ENCODE measurements at regions not wholly inside any gene's neighbourhood (a gene's known extent, or its start where the extent isn't known, plus 50 kb on each side); places are given as distances from the start of the nearest gene placed in this dataset.

DNA sequence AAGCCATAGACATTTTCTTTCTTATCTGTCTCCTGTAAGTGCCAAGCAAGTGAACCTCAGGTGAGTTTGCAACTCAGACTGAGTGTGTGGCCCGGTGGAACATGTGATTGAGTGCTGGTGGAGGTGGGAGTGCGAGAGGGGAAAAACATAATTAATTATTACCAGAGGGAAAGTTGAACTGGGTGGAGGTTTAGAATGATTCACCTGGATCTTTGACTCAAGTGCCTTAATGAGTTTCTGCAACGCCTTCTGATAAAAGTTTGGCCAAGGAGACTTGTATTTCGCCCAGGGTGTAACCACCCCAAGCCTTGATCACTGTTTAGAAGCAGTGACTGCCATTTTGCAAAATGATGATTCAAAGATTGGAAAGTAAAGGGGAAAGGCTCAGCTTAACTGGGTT, 513.9 kb downstream of the GATA3 start:
- TF ChIP-seq Cebpa-rat (IDR thresholded peaks at IDR 0.05), result no peak
- Histone ChIP-seq H4K20me1 (no peaks in the 10 kb centered on the region), H3K4me1 (no peaks in the 10 kb centered on the region), H3K9ac (no peak overlapping the region), H3K4me2 (no peak overlapping the region), H3K9me3 (no peaks in the 10 kb centered on the region), H3K36me3 (no peaks in the 10 kb centered on the region), H3K27ac (no peak overlapping the region), H3K4me3 (no peak overlapping the region), H3K27me3 (no peaks in the 10 kb centered on the region)

DNA sequence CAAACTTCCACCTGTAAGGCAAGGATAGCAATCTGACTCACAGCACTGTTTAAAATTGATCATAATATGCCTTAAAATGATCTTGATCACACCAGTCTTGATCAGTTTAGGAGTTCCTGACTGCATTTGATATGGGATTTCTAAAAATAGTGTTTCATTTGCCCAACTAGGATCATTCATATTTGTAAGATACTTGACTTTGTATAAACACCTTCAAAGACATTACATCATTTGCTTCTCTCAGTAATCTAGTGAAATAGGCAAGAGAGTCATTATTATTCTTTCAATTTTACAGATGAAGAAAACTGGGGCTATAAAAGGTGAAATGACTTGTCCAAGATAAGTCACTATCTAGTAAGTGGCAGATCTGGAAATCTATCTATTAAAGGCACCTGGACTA, 521.1 kb downstream of the GATA3 start:
- Histone ChIP-seq H3K9me3 (no peaks in the 10 kb centered on the region), H3K4me1 (no peaks in the 10 kb centered on the region), H3K27me3 (no peaks in the 10 kb centered on the region), H3K36me3 (no peaks in the 10 kb centered on the region), H3K4me3 (no peak overlapping the region), H4K20me1 (no peaks in the 10 kb centered on the region), H3K4me2 (no peak overlapping the region), H3K9ac (no peak overlapping the region), H3K27ac (no peak overlapping the region)
- no peak for TF ChIP-seq Cebpa-rat (IDR thresholded peaks at IDR 0.05)

DNA sequence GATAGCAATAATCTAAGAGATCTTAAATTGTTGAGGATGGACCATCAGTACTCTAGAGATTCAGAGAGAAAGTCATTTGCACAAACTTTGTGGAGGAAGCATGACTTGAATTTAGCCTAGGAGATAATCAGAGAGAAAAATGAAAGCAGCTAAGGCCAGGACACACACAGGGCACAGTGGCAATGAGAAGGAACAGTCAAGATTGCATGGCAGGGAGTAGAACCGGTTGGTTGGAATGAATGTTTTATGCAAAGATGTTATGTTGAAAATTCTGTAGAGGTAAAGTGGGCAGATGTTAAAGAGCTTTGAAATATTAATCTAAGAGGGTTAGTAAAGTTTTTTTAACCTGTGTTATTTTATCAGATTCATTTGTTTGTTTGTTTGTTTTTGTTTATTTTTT, 521.8 kb downstream of the GATA3 start:
- Histone ChIP-seq H3K4me1 (no peaks in the 10 kb centered on the region), H3K9me3 (no peaks in the 10 kb centered on the region), H3K27ac (no peak overlapping the region), H3K9ac (no peak overlapping the region), H3K27me3 (no peaks in the 10 kb centered on the region), H4K20me1 (no peaks in the 10 kb centered on the region), H3K4me2 (no peak overlapping the region), H3K4me3 (no peak overlapping the region), H3K36me3 (no peaks in the 10 kb centered on the region)
- no peak for TF ChIP-seq Cebpa-rat (IDR thresholded peaks at IDR 0.05)

DNA sequence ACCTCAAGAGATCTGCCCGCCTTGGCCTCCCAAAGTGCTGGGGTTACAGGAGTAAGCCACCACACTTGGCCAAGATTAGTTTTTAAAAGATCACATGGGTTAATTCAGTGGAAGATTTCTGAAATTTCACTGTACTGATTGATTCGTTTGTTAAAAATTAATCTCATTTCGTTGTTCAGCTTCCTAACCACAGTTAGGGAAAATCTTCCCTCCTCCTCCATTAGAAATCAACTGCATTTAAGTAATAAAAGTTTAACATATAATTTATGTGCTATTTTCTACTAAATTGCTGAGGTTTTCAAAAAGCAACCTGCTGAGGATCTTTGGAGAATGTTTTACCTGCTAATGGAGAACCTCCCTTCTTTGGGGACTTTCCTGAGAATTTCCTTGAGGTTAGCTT, 522.4 kb downstream of the GATA3 start:
- Histone ChIP-seq H3K4me2 (no peak overlapping the region), H3K27me3 (no peaks in the 10 kb centered on the region), H3K4me1 (peaks cover 6% of the 10 kb centered on the region), H3K36me3 (no peaks in the 10 kb centered on the region), H3K4me3 (no peak overlapping the region), H3K9me3 (no peaks in the 10 kb centered on the region), H4K20me1 (no peaks in the 10 kb centered on the region), H3K9ac (no peak overlapping the region), H3K27ac (no peak overlapping the region)
- TF ChIP-seq Cebpa-rat (IDR thresholded peaks at IDR 0.05), result no peak

DNA sequence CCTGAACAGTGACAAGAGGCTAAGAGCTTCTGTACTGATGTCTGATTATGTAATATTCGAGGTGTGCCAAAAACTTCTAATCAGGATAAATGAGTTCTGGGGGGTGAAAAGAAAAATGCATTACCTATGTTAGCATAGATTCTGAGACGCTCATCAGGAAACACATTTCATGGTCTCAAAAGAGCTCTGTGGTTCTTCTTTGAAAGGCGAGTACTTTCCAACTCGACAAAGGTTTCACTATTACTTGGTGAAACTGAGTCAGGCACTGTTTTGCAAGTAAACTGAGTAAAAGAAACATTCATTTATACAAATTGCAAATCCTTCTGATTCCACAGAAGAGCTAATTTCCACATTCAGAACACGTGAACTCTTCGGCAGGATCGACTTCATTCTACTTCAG, 523.2 kb downstream of the GATA3 start:
- no peak overlapping the region for H3K4me3 ChIP-seq
- no peak overlapping the region for H3K4me2 ChIP-seq
- H3K9me3 ChIP-seq, result no peaks in the 10 kb centered on the region
- H3K27ac ChIP-seq, result no peak overlapping the region
- H3K4me1 ChIP-seq, result peaks cover 8% of the 10 kb centered on the region
- no peaks in the 10 kb centered on the region for H4K20me1 ChIP-seq
- no peaks in the 10 kb centered on the region for H3K27me3 ChIP-seq
- H3K9ac ChIP-seq, result no peak overlapping the region
- H3K36me3 ChIP-seq, result no peaks in the 10 kb centered on the region
- no peak for TF ChIP-seq Cebpa-rat (IDR thresholded peaks at IDR 0.05)

DNA sequence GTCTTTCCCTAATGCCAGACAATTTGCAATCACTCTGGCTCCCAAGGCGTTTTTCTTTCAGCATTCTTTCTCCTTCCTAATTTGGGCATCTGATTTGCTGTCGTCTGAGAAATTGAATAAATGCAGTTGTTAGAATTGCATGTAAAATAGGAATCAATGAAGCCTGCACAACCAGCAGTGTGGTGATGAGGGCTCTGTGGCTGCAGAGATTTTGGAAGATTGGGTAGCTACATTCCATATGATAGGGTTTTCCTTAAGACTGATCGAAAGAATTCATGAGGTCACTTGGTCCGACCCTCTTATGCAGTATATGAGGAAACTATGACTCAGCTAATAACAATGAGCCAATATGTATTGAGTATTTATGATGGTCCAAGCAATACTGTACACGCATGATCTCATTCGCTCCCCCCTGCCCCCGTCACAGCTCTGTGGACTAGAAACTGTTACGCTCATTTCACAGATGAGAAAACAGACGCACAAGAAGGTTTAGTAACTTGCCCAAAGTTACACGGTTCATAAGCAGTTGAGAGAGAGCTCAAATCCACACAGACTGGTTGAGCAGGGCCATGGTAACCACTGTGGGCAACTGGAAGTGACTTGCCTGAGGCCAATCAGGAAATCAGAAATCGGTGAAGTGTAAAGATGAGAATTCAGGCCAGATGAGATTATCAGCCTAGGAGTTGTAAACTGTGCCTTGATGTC, 527.2 kb downstream of the GATA3 start:
- H3K9me3 ChIP-seq, result no peaks in the 10 kb centered on the region

DNA sequence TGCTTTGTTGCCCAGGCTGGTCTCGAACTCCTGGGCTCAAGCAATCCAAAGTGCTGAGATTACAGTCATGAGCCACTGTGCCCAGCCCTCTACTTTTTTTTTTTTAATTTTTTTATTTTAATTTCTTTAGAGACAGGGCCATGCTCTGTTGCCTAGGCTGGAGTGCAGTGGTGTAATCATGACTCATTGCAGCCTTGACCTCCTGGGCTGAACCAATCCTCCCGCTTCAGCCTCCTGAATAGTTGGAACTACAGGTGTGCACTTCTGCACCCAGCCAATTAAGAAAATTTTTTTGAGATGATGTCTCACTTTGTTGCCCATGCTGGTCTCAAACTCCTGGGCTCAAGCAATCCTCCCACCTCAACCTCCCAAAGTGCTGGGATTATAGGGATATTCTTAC, 528.6 kb downstream of the GATA3 start:
- Histone ChIP-seq H3K9ac (no peak overlapping the region), H3K4me2 (no peak overlapping the region), H3K4me3 (no peak overlapping the region), H3K27ac (no peak overlapping the region), H4K20me1 (no peaks in the 10 kb centered on the region), H3K27me3 (no peaks in the 10 kb centered on the region), H3K4me1 (peaks cover 8% of the 10 kb centered on the region), H3K36me3 (no peaks in the 10 kb centered on the region), H3K9me3 (no peaks in the 10 kb centered on the region)
- no peak for TF ChIP-seq Cebpa-rat (IDR thresholded peaks at IDR 0.05)

More for the DNA sequence above, 527.2 kb downstream of the GATA3 start:
- TF ChIP-seq Cebpa-rat (IDR thresholded peaks at IDR 0.05), result no peak
- Histone ChIP-seq H3K4me3 (no peak overlapping the region), H3K27ac (no peak overlapping the region), H3K4me2 (peak overlapping the region; percentile 15; the same call in 1 of the 2 replicates), H4K20me1 (no peaks in the 10 kb centered on the region), H3K9ac (no peak overlapping the region), H3K4me1 (peaks cover 8% of the 10 kb centered on the region), H3K36me3 (no peaks in the 10 kb centered on the region), H3K27me3 (no peaks in the 10 kb centered on the region)

DNA sequence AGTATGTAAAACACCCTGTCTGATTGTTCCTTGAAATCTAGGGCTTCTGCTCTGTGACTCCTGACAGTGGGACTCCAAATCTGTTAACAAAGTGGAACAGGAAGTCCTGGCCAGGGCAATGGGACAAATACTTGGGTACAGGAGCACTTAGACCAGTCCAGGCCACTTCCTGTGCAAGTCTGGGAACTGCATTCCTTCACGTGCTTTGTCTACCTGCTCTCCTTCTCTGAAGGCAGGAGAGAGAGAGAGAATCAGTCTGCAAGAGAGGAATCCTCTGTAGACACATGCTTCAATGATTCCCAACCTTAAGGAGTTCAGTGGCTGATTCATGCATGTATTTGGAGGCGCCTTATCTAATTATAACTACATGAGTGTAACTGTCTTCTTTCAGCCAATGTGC, 530.2 kb downstream of the GATA3 start:
- Histone ChIP-seq H3K4me3 (no peak overlapping the region), H3K27me3 (no peaks in the 10 kb centered on the region), H4K20me1 (no peaks in the 10 kb centered on the region), H3K4me1 (peaks cover 8% of the 10 kb centered on the region), H3K9ac (no peak overlapping the region), H3K36me3 (no peaks in the 10 kb centered on the region), H3K9me3 (no peaks in the 10 kb centered on the region), H3K27ac (no peak overlapping the region), H3K4me2 (no peak overlapping the region)
- TF ChIP-seq Cebpa-rat (IDR thresholded peaks at IDR 0.05), result no peak

DNA sequence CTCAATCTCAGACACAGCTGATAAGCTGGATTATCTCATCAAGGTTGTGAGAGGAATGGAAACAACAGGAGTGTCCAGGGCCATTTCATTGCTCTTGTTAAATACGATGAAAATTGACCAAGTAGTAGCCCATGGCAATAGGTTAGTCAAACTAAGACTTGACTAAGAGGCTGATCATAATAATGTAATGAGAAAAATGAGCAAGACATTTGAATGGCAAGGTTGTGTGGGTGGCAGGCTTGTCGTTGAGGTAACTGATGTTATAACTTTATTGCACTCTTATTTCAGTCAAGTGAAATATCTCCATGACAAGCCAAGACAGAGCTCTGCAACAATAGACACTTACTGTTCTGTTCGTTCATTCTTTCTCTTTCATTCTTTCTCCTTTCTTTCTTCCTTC, 532.0 kb downstream of the GATA3 start:
- Histone ChIP-seq H3K9me3 (no peaks in the 10 kb centered on the region), H3K4me1 (peaks cover 6% of the 10 kb centered on the region), H3K27ac (no peak overlapping the region), H4K20me1 (no peaks in the 10 kb centered on the region), H3K4me2 (no peak overlapping the region), H3K36me3 (no peaks in the 10 kb centered on the region), H3K9ac (no peak overlapping the region), H3K4me3 (no peak overlapping the region), H3K27me3 (no peaks in the 10 kb centered on the region)
- TF ChIP-seq Cebpa-rat (IDR thresholded peaks at IDR 0.05), result no peak

DNA sequence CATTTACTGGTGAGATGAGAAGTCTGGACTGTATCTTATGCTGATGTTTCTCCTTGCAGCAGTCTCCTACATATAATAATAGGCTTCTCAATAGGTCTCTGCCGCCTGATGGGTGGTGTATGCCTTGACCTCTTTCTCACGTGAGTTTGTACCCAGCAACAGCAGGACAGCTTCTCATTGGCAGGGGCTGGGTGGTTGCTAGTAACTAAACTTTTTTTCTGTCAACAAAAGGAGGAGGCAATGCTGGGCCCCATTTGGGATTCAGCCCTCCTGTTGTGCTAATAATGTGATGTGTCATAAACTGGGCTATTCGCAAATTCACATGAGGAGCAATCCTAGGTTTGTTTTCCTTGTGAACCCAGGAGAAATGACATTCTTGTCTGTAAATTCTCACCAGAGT, 533.6 kb downstream of the GATA3 start:
- no peaks in the 10 kb centered on the region for H4K20me1 ChIP-seq
- no peak overlapping the region for H3K9ac ChIP-seq
- no peak for TF ChIP-seq Cebpa-rat (IDR thresholded peaks at IDR 0.05)
- no peak overlapping the region for H3K27ac ChIP-seq
- no peaks in the 10 kb centered on the region for H3K36me3 ChIP-seq
- H3K27me3 ChIP-seq, result no peaks in the 10 kb centered on the region
- no peaks in the 10 kb centered on the region for H3K9me3 ChIP-seq
- H3K4me3 ChIP-seq, result no peak overlapping the region
- H3K4me2 ChIP-seq, result no peak overlapping the region
- no peaks in the 10 kb centered on the region for H3K4me1 ChIP-seq

DNA sequence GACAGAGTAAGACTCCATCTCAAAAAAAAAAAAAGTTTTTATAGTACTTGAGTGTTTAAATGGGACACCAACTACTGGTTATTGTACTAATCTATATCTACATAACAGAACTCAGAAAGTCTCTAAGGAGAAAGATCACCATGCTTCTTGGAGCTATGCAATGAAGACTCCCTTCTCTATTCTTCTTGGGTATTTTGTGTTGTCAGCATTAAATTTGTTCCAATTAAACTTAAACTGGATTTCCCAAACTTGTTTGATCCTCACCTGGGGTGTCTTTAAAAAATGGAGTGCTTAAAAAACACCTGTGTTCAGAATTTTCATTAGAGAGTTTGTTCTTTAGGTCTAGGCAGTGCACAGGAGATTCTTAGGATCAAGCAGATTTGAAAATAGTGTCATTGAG, 536.0 kb downstream of the GATA3 start:
- Histone ChIP-seq H3K4me3 (no peak overlapping the region), H3K36me3 (no peaks in the 10 kb centered on the region)

More for the DNA sequence above, 536.0 kb downstream of the GATA3 start:
- no peak overlapping the region for H3K9ac ChIP-seq
- H4K20me1 ChIP-seq, result no peaks in the 10 kb centered on the region
- no peaks in the 10 kb centered on the region for H3K27me3 ChIP-seq
- no peaks in the 10 kb centered on the region for H3K9me3 ChIP-seq
- no peak for TF ChIP-seq Cebpa-rat (IDR thresholded peaks at IDR 0.05)
- no peaks in the 10 kb centered on the region for H3K4me1 ChIP-seq
- H3K27ac ChIP-seq, result no peak overlapping the region
- no peak overlapping the region for H3K4me2 ChIP-seq

Data from BLaER1 (cell line).